AG09309 (cell line): ENCODE measurements at regions not wholly inside any gene's neighbourhood (a gene's known extent, or its start where the extent isn't known, plus 50 kb on each side); places are given as distances from the start of the nearest gene placed in this dataset.

ENCODE experiments used
- DNase-seq: peaks from one replicate; pipeline ENCODE4 v3.0.0-alpha.2; 2010; ENCODE audit warnings: low read depth
- H3K4me3 ChIP-seq: 2 replicates; pipeline ENCODE4 v1.5.1; 2011; ENCODE audit warnings: mild to moderate bottlenecking, low read depth, low read length, moderate library complexity; ENCODE audit not compliant: control insufficient read depth
- CTCF ChIP-seq: IDR thresholded peaks from 2 replicates; pipeline ENCODE4 v1.5.1; 2011; ENCODE audit warnings: mild to moderate bottlenecking, low read depth, low read length, inconsistent platforms; ENCODE audit not compliant: insufficient read depth, control insufficient read depth; ENCODE audit errors: missing control alignments

- H3K4me3 ChIP-seq, result no peak overlapping the region
- no peak for DNase-seq
- TF ChIP-seq CTCF, result no peak
These were observed 92.5 kb upstream of the ADGRL2 start for GRCh38 chr1:81708250-81708649.

- no peak for DNase-seq
- no peak overlapping the region for H3K4me3 ChIP-seq
- TF ChIP-seq CTCF, result no peak
These were observed 93.9 kb upstream of the ADGRL2 start for GRCh38 chr1:81706650-81707435.

- H3K4me3 ChIP-seq, result no peak overlapping the region
- TF ChIP-seq CTCF, result no peak
- no peak for DNase-seq
These were observed 96.8 kb upstream of the ADGRL2 start for GRCh38 chr1:81703756-81704463.

GRCh38 chr1:81703391-81703755, 97.4 kb upstream of the ADGRL2 start:
- no peak overlapping the region for H3K4me3 ChIP-seq
- no peak for TF ChIP-seq CTCF
- DNase-seq, result no peak

GRCh38 chr1:81702903-81703302, 97.8 kb upstream of the ADGRL2 start:
- DNase-seq, result no peak
- TF ChIP-seq CTCF, result no peak

GRCh38 chr1:81702079-81702715, 98.5 kb upstream of the ADGRL2 start:
- DNase-seq, result no peak
- TF ChIP-seq CTCF, result no peak
- H3K4me3 ChIP-seq, result no peak overlapping the region

More at GRCh38 chr1:81702903-81703302, 97.8 kb upstream of the ADGRL2 start:
- H3K4me3 ChIP-seq, result no peak overlapping the region
